ENCODE measurements at regions not wholly inside any gene's neighbourhood (a gene's known extent, or its start where the extent isn't known, plus 50 kb on each side); places are given as distances from the start of the nearest gene placed in this dataset.

- no peaks in the 10 kb centered on the region for H3K36me3 ChIP-seq (ENCODE audit: low read depth)
- H4K20me1 ChIP-seq (ENCODE audit: insufficient read depth), result no peaks in the 10 kb centered on the region
- H3K79me2 ChIP-seq (ENCODE audit: insufficient read depth), result no peaks in the 10 kb centered on the region
- no peak overlapping the region for H2AFZ ChIP-seq
- no peak overlapping the region for H3K4me3 ChIP-seq
- no peaks in the 10 kb centered on the region for H3F3A ChIP-seq (ENCODE audit: insufficient read depth)
- no peak for DNase-seq
- in situ Hi-C loops (cut with MboI), result no loop called here
- peaks cover 11% of the 10 kb centered on the region; the same call in 1 of the 2 replicates for H3K27me3 ChIP-seq (replicated peaks; ENCODE audit: insufficient read depth)
- H3K4me1 ChIP-seq (ENCODE audit: insufficient read depth), result no peaks in the 10 kb centered on the region
- no peak overlapping the region for H3K9ac ChIP-seq
- WGBS, 2 experiments (ENCODE audit: low coverage in 1 of 2, low lambda C conversion rate in 2 of 2, missing lambda C conversion rate in 2 of 2), result 38 to 40% methylated on average over 2 of the region's 2 CpGs
- no peak overlapping the region for H3K27ac ChIP-seq
- no peaks in the 10 kb centered on the region for H3K9me2 ChIP-seq (ENCODE audit: insufficient read depth)
- no peak overlapping the region for H3K4me2 ChIP-seq (ENCODE audit: unreplicated experiment)
- no peaks in the 10 kb centered on the region for H3K9me3 ChIP-seq (ENCODE audit: low read depth)
- TF ChIP-seq EZH2phosphoT487 (IDR thresholded peaks at IDR 0.05; ENCODE audit: insufficient read depth, low read depth) (no peak), EZH2 (IDR thresholded peaks at IDR 0.05; ENCODE audit: insufficient read depth, poor library complexity, severe bottlenecking) (no peak)
These were observed 106.5 kb upstream of the EGFLAM start for GRCh38 chr5:38151878-38152277.

DNA sequence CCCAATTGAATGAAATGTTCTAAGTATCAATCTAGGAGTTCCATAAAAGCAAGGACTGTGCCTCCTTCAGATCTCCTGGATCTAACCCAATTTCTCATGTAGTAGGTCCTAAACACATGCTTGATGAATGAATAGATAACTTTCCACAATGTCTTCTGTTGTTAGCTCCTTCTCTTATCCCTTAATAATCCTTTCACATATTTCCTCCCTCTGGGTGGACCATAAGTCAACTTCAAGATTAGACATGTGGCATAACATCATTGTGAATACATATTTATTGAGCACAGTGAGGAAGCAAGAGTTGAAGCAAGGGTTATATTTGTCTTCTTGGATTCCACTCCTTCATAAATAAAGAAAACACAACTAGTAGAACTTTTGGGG lies 108.6 kb upstream of the EGFLAM start:
- H3K4me1 ChIP-seq (ENCODE audit: insufficient read depth), result no peaks in the 10 kb centered on the region
- H3K27me3 ChIP-seq (replicated peaks; ENCODE audit: insufficient read depth), result peaks cover 6% of the 10 kb centered on the region; the same call in 1 of the 2 replicates
- H3K4me2 ChIP-seq (ENCODE audit: unreplicated experiment), result no peak overlapping the region
- H3K9ac ChIP-seq, result no peak overlapping the region
- H2AFZ ChIP-seq, result no peak overlapping the region
- H3K4me3 ChIP-seq, result no peak overlapping the region
- no peak for DNase-seq
- TF ChIP-seq EZH2 (IDR thresholded peaks at IDR 0.05; ENCODE audit: insufficient read depth, poor library complexity, severe bottlenecking), result no peak
- no peak for TF ChIP-seq EZH2phosphoT487 (IDR thresholded peaks at IDR 0.05; ENCODE audit: insufficient read depth, low read depth)
- H3F3A ChIP-seq (ENCODE audit: insufficient read depth), result no peaks in the 10 kb centered on the region
- H3K9me3 ChIP-seq (ENCODE audit: low read depth), result no peaks in the 10 kb centered on the region
- H3K36me3 ChIP-seq (ENCODE audit: low read depth), result no peaks in the 10 kb centered on the region
- no peaks in the 10 kb centered on the region for H3K79me2 ChIP-seq (ENCODE audit: insufficient read depth)
- H3K9me2 ChIP-seq (ENCODE audit: insufficient read depth), result no peaks in the 10 kb centered on the region
- in situ Hi-C loops (cut with MboI), result no loop called here
- no peaks in the 10 kb centered on the region for H4K20me1 ChIP-seq (ENCODE audit: insufficient read depth)
- no peak overlapping the region for H3K27ac ChIP-seq

GRCh38 chr5:38148021-38148625 lies 110.2 kb upstream of the EGFLAM start:
- H3K9me3 ChIP-seq (ENCODE audit: low read depth), result no peaks in the 10 kb centered on the region
- no peak for DNase-seq
- in situ Hi-C loops (cut with MboI), result no loop called here
- no peaks in the 10 kb centered on the region for H3K79me2 ChIP-seq (ENCODE audit: insufficient read depth)
- no peaks in the 10 kb centered on the region for H3K9me2 ChIP-seq (ENCODE audit: insufficient read depth)
- no peaks in the 10 kb centered on the region for H3F3A ChIP-seq (ENCODE audit: insufficient read depth)
- TF ChIP-seq EZH2 (IDR thresholded peaks at IDR 0.05; ENCODE audit: insufficient read depth, poor library complexity, severe bottlenecking) (no peak), EZH2phosphoT487 (IDR thresholded peaks at IDR 0.05; ENCODE audit: insufficient read depth, low read depth) (no peak)
- H3K9ac ChIP-seq, result no peak overlapping the region
- no peak overlapping the region for H3K4me2 ChIP-seq (ENCODE audit: unreplicated experiment)
- WGBS, 2 experiments (ENCODE audit: low coverage in 1 of 2, low lambda C conversion rate in 2 of 2, missing lambda C conversion rate in 2 of 2), result 63 to 67% methylated on average over 10 of the region's 10 CpGs
- no peak overlapping the region for H3K27ac ChIP-seq
- no peaks in the 10 kb centered on the region for H4K20me1 ChIP-seq (ENCODE audit: insufficient read depth)
- no peak overlapping the region for H2AFZ ChIP-seq
- H3K4me3 ChIP-seq, result no peak overlapping the region
- no peaks in the 10 kb centered on the region; the same call in 1 of the 2 replicates for H3K27me3 ChIP-seq (replicated peaks; ENCODE audit: insufficient read depth)
- H3K36me3 ChIP-seq (ENCODE audit: low read depth), result no peaks in the 10 kb centered on the region
- no peaks in the 10 kb centered on the region for H3K4me1 ChIP-seq (ENCODE audit: insufficient read depth)

GRCh38 chr5:38143384-38143783 lies 115.0 kb upstream of the EGFLAM start:
- in situ Hi-C loops (cut with MboI), result no loop called here
- no peaks in the 10 kb centered on the region for H3K36me3 ChIP-seq (ENCODE audit: low read depth)
- no peak overlapping the region for H3K9ac ChIP-seq
- no peak for DNase-seq
- H3K4me2 ChIP-seq (ENCODE audit: unreplicated experiment), result no peak overlapping the region
- no peaks in the 10 kb centered on the region for H4K20me1 ChIP-seq (ENCODE audit: insufficient read depth)
- H3F3A ChIP-seq (ENCODE audit: insufficient read depth), result no peaks in the 10 kb centered on the region
- H3K27ac ChIP-seq, result no peak overlapping the region
- WGBS, 2 experiments (ENCODE audit: low coverage in 1 of 2, low lambda C conversion rate in 2 of 2, missing lambda C conversion rate in 2 of 2), result 57 to 59% methylated on average over 3 of the region's 3 CpGs
- H3K79me2 ChIP-seq (ENCODE audit: insufficient read depth), result no peaks in the 10 kb centered on the region
- H3K9me2 ChIP-seq (ENCODE audit: insufficient read depth), result no peaks in the 10 kb centered on the region
- H3K4me3 ChIP-seq, result no peak overlapping the region
- no peaks in the 10 kb centered on the region for H3K4me1 ChIP-seq (ENCODE audit: insufficient read depth)
- TF ChIP-seq EZH2 (IDR thresholded peaks at IDR 0.05; ENCODE audit: insufficient read depth, poor library complexity, severe bottlenecking) (no peak), EZH2phosphoT487 (IDR thresholded peaks at IDR 0.05; ENCODE audit: insufficient read depth, low read depth) (no peak)
- no peak overlapping the region for H2AFZ ChIP-seq
- peaks cover 24% of the 10 kb centered on the region; the same call in 1 of the 2 replicates for H3K27me3 ChIP-seq (replicated peaks; ENCODE audit: insufficient read depth)
- no peaks in the 10 kb centered on the region for H3K9me3 ChIP-seq (ENCODE audit: low read depth)

- 57 to 75% methylated on average over 1 of the region's 1 CpG for WGBS, 2 experiments (ENCODE audit: low coverage in 1 of 2, low lambda C conversion rate in 2 of 2, missing lambda C conversion rate in 2 of 2)
These were observed 116.7 kb upstream of the EGFLAM start for GRCh38 chr5:38141665-38142064.

More at GRCh38 chr5:38141665-38142064, 116.7 kb upstream of the EGFLAM start:
- Histone ChIP-seq H3K4me3 (no peak overlapping the region), H3K4me2 (ENCODE audit: unreplicated experiment) (no peak overlapping the region), H3K27me3 (replicated peaks; ENCODE audit: insufficient read depth) (peaks cover 28% of the 10 kb centered on the region; the same call in 1 of the 2 replicates), H3K9me2 (ENCODE audit: insufficient read depth) (no peaks in the 10 kb centered on the region), H3K4me1 (ENCODE audit: insufficient read depth) (no peaks in the 10 kb centered on the region), H4K20me1 (ENCODE audit: insufficient read depth) (no peaks in the 10 kb centered on the region), H3F3A (ENCODE audit: insufficient read depth) (no peaks in the 10 kb centered on the region), H3K9ac (no peak overlapping the region), H2AFZ (no peak overlapping the region), H3K27ac (no peak overlapping the region), H3K79me2 (ENCODE audit: insufficient read depth) (no peaks in the 10 kb centered on the region), H3K9me3 (ENCODE audit: low read depth) (no peaks in the 10 kb centered on the region), H3K36me3 (ENCODE audit: low read depth) (no peaks in the 10 kb centered on the region)
- TF ChIP-seq EZH2phosphoT487 (IDR thresholded peaks at IDR 0.05; ENCODE audit: insufficient read depth, low read depth) (no peak), EZH2 (IDR thresholded peaks at IDR 0.05; ENCODE audit: insufficient read depth, poor library complexity, severe bottlenecking) (no peak)
- in situ Hi-C loops (cut with MboI), result no loop called here
- no peak for DNase-seq

All from GM23248 (cell line).